OCI-LY1 (cell line): ENCODE measurements at regions not wholly inside any gene's neighbourhood (a gene's known extent, or its start where the extent isn't known, plus 50 kb on each side); places are given as distances from the start of the nearest gene placed in this dataset.

ENCODE experiments used
- H2AFZ ChIP-seq: fragments of 200-600 bp; sonication (generic), shearing (Covaris generic); 2 replicates; pipeline ENCODE4 v1.6.0; 2014; ENCODE audit warnings: antibody characterized with exemption, mild to moderate bottlenecking, low read length
- H3F3A ChIP-seq: fragments of 200-600 bp; sonication (generic), shearing (Covaris generic); 2 replicates; pipeline ENCODE4 v1.6.0; 2014; ENCODE audit warnings: mild to moderate bottlenecking, antibody characterized with exemption, low read length, moderate library complexity; ENCODE audit not compliant: insufficient read depth
- H3K27ac ChIP-seq: fragments of 200-600 bp; sonication (generic); 2 replicates; pipeline ENCODE4 v1.5.1; 2014; ENCODE audit warnings: low read length, mixed run types, mild to moderate bottlenecking, low read depth; ENCODE audit not compliant: poor library complexity, severe bottlenecking
- H3K27me3 ChIP-seq: fragments of 200-600 bp; sonication (generic); 2 replicates; pipeline ENCODE4 v1.6.0; 2014; ENCODE audit warnings: antibody characterized with exemption, mild to moderate bottlenecking, low read length, moderate library complexity; ENCODE audit not compliant: insufficient read depth
- H3K36me3 ChIP-seq: fragments of 200-600 bp; sonication (generic); 2 replicates; pipeline ENCODE4 v1.6.1; 2014; ENCODE audit warnings: mild to moderate bottlenecking, antibody characterized with exemption, low read length, moderate library complexity, mixed read lengths; ENCODE audit not compliant: insufficient read depth
- H3K4me1 ChIP-seq: fragments of 200-600 bp; sonication (generic); 2 replicates; pipeline ENCODE4 v1.5.1; 2014; ENCODE audit warnings: mild to moderate bottlenecking, low read length, moderate library complexity; ENCODE audit not compliant: insufficient read depth, severe bottlenecking
- H3K4me2 ChIP-seq: fragments of 200-600 bp; sonication (generic), shearing (Covaris generic); 2 replicates; pipeline ENCODE4 v1.6.1; 2014; ENCODE audit warnings: low read length
- H3K4me3 ChIP-seq: fragments of 200-600 bp; sonication (generic); 2 replicates; pipeline ENCODE4 v1.5.1; 2014; ENCODE audit warnings: low read length, low read depth, mild to moderate bottlenecking, mixed read lengths; ENCODE audit not compliant: poor library complexity, severe bottlenecking
- H3K79me2 ChIP-seq: fragments of 200-600 bp; shearing (Covaris generic); 2 replicates; pipeline ENCODE4 v1.6.1; 2016; ENCODE audit warnings: mixed run types, low read length, mixed read lengths; ENCODE audit not compliant: insufficient read depth
- H3K9ac ChIP-seq: fragments of 200-600 bp; sonication (generic), shearing (Covaris generic); 2 replicates; pipeline ENCODE4 v1.6.1; 2014; ENCODE audit warnings: mild to moderate bottlenecking, low read length, mixed read lengths
- H3K9me2 ChIP-seq: fragments of 200-600 bp; sonication (generic), shearing (Covaris generic); 2 replicates; pipeline ENCODE4 v1.6.1; 2014; ENCODE audit warnings: low read depth, mild to moderate bottlenecking, low read length, mixed read lengths
- H3K9me3 ChIP-seq: fragments of 200-600 bp; shearing (Covaris generic); 2 replicates; pipeline ENCODE4 v1.6.1; 2014; ENCODE audit warnings: low read length, mixed read lengths
- H4K20me1 ChIP-seq: fragments of 200-600 bp; sonication (generic), shearing (Covaris generic); 2 replicates; pipeline ENCODE4 v1.6.0; 2016; ENCODE audit warnings: mild to moderate bottlenecking, low read length; ENCODE audit not compliant: insufficient read depth
- EZH2 ChIP-seq: fragments of 200-600 bp; sonication (generic), shearing (Covaris generic); IDR thresholded peaks from 2 replicates; pipeline ENCODE4 v1.8.0; 2017; ENCODE audit warnings: borderline replicate concordance, mixed run types, mild to moderate bottlenecking, antibody characterized with exemption, low read length, moderate library complexity, mixed read lengths
- TF ChIP-seq, protein P1 (sequence below): fragments of 200-600 bp; sonication (generic), shearing (Covaris generic); IDR thresholded peaks from 2 replicates; pipeline ENCODE4 v1.5.1; 2017; ENCODE audit warnings: mild to moderate bottlenecking, antibody characterized with exemption, low read length, moderate library complexity, mixed read lengths

DNA sequence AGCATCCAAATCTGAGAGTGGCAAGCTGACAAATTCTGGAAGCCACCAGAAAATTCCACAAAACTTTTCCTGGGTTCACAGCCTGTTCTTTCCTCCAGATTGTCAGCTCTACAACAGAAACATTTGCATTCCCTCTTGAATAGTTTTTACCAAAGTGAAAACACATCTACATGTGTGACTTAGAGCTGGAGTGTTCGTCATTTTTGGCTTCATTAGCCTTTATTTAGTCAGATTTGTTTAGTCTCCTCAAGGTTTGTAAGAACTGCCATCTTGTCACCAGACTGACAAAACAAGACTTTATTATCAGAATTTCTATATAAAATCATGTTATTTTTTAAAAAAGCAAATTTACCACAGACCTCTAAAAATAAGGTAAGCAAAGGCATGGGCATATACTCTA, 347.3 kb downstream of the TRIM36 start:
- Histone ChIP-seq H3F3A (no peaks in the 10 kb centered on the region), H3K27me3 (no peaks in the 10 kb centered on the region), H3K79me2 (no peaks in the 10 kb centered on the region), H2AFZ (no peak overlapping the region), H3K36me3 (no peaks in the 10 kb centered on the region), H3K9me3 (no peaks in the 10 kb centered on the region), H3K27ac (no peak overlapping the region), H3K4me2 (no peak overlapping the region), H4K20me1 (no peaks in the 10 kb centered on the region), H3K9ac (no peak overlapping the region), H3K4me1 (no peaks in the 10 kb centered on the region), H3K4me3 (no peak overlapping the region), H3K9me2 (no peaks in the 10 kb centered on the region; the same call in 1 of the 2 replicates)
- no peak for TF ChIP-seq EZH2
- TF ChIP-seq, protein P1, sequence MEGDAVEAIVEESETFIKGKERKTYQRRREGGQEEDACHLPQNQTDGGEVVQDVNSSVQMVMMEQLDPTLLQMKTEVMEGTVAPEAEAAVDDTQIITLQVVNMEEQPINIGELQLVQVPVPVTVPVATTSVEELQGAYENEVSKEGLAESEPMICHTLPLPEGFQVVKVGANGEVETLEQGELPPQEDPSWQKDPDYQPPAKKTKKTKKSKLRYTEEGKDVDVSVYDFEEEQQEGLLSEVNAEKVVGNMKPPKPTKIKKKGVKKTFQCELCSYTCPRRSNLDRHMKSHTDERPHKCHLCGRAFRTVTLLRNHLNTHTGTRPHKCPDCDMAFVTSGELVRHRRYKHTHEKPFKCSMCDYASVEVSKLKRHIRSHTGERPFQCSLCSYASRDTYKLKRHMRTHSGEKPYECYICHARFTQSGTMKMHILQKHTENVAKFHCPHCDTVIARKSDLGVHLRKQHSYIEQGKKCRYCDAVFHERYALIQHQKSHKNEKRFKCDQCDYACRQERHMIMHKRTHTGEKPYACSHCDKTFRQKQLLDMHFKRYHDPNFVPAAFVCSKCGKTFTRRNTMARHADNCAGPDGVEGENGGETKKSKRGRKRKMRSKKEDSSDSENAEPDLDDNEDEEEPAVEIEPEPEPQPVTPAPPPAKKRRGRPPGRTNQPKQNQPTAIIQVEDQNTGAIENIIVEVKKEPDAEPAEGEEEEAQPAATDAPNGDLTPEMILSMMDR: no peak

DNA sequence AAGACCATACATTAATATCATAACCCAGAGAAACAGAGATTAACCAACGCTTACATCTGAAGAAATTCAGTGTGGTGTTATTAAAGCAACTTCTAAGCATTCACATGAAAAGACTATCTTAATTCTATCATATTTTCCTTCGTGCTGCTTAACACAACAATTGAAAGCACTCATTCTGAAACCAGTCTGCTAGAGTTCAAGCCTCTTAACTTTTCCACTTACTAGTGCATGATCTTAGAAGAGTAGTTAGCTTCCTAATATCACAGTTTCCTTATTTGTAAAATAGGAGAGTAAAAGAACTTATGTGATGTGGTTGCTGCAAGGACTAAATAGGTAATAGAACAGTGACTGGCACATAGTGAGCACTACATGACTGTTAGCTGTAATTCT, 379.3 kb downstream of the TRIM36 start:
- no peak overlapping the region for H3K4me2 ChIP-seq
- TF ChIP-seq, protein P1: no peak
- TF ChIP-seq EZH2: no peak
- H3K79me2 ChIP-seq: no peaks in the 10 kb centered on the region
- no peaks in the 10 kb centered on the region for H3F3A ChIP-seq
- H3K9ac ChIP-seq: no peak overlapping the region
- no peaks in the 10 kb centered on the region for H3K9me2 ChIP-seq
- H3K27me3 ChIP-seq: no peaks in the 10 kb centered on the region
- H3K4me3 ChIP-seq: no peak overlapping the region
- H2AFZ ChIP-seq: no peak overlapping the region
- H4K20me1 ChIP-seq: no peaks in the 10 kb centered on the region
- no peak overlapping the region for H3K27ac ChIP-seq
- H3K4me1 ChIP-seq: no peaks in the 10 kb centered on the region
- H3K9me3 ChIP-seq: no peaks in the 10 kb centered on the region
- no peaks in the 10 kb centered on the region for H3K36me3 ChIP-seq

DNA sequence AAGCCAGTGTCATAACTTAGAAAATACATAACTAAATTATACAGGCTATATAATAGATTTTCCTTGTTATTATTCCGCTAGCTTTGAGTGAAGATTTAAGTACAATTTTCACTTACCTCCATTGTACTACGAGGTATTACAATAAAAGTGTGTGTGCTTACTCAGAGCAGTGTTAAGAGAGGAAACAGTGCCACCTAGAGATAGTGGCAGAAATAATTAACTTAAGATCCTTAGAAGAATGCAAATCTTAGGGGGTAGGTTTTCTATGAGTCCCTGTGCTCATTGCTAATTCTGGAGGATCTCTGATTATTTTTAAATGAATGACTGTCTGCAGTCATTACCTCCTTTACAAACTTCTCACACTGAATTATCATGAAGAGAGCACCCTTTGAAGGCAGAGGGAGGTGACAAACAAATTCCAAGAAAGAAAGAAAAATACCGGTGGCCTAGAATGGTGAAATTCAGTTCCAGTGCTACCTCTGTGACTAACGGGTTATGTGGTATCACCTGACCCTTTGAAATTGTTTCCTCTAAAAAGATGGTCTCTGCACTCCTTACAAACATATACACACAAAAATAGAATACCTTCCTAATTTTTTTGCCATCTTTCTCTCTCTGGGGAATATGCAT, 379.8 kb downstream of the TRIM36 start:
- Histone ChIP-seq H4K20me1 (no peaks in the 10 kb centered on the region), H3F3A (no peaks in the 10 kb centered on the region), H3K79me2 (no peaks in the 10 kb centered on the region), H3K9ac (no peak overlapping the region), H2AFZ (no peak overlapping the region), H3K4me2 (no peak overlapping the region), H3K9me3 (no peaks in the 10 kb centered on the region), H3K27ac (no peak overlapping the region), H3K36me3 (no peaks in the 10 kb centered on the region), H3K9me2 (no peaks in the 10 kb centered on the region), H3K27me3 (no peaks in the 10 kb centered on the region), H3K4me3 (no peak overlapping the region), H3K4me1 (no peaks in the 10 kb centered on the region)
- TF ChIP-seq, protein P1: peak; percentile 66; the same call in 1 of the 2 replicates
- no peak for TF ChIP-seq EZH2
